Prostate gland (tissue), 2 donors: ENCODE measurements at regions not wholly inside any gene's neighbourhood (a gene's known extent, or its start where the extent isn't known, plus 50 kb on each side); places are given as distances from the start of the nearest gene placed in this dataset.

Experiments used
- CTCF ChIP-seq, 4 experiments: fragments of 200-600 bp in 2 of 4; fragments of 450-650 bp in 2 of 4; sonication (generic) in 2 of 4; IDR thresholded peaks; 1 replicate in 3 of 4; 2 replicates in 1 of 4; pipeline ENCODE4 v1.5.1; 2016 to 2019; ENCODE audit warnings: antibody characterized with exemption in 4 of 4, mild to moderate bottlenecking in 2 of 4, moderate library complexity in 2 of 4
- POLR2A ChIP-seq: fragments of 450-650 bp; IDR thresholded peaks from one replicate; pipeline ENCODE4 v1.6.1; 2016; ENCODE audit warnings: antibody characterized with exemption, mild to moderate bottlenecking
- POLR2AphosphoS5 ChIP-seq: sonication (generic); formaldehyde crosslinking; IDR thresholded peaks from one replicate; pipeline ENCODE4 v1.6.1; 2017; ENCODE audit warnings: antibody characterized with exemption

GRCh38 chr11:70743941-70744351 lies 345.6 kb downstream of the CTTN start:
- TF ChIP-seq CTCF (IDR thresholded peaks at IDR 0.05): no peak
- no peak for TF ChIP-seq POLR2AphosphoS5
- no peak for TF ChIP-seq POLR2A
